Heart right ventricle (tissue), 16 donors: ENCODE measurements at regions not wholly inside any gene's neighbourhood (a gene's known extent, or its start where the extent isn't known, plus 50 kb on each side); places are given as distances from the start of the nearest gene placed in this dataset.

ENCODE experiments used
- ATAC-seq, 8 donors: fragments of 200-7000 bp; cut with Tn5 transposase; one replicate each; pipeline ENCODE4 v1.9.1; 2020; ENCODE audit warnings: mild to moderate bottlenecking in 8 of 8, moderate library complexity in 8 of 8, moderate number of reproducible peaks in 1 of 8
- DNase-seq, 2 donors: peaks; one replicate each; pipeline ENCODE4 v3.0.0-alpha.2; 2020
- H3K27ac ChIP-seq, 10 donors: fragments of 200-600 bp; sonication (generic) in 2 of 10; one replicate each; pipeline versions ENCODE4 v1.5.0 to v1.8.0; 2020 to 2022; ENCODE audit warnings: mild to moderate bottlenecking in 3 of 10
- H3K27me3 ChIP-seq, 7 donors: fragments of 200-600 bp; one replicate each; pipeline ENCODE4 v1.8.0; 2021 to 2022; ENCODE audit warnings: mild to moderate bottlenecking in 2 of 7
- H3K36me3 ChIP-seq, 9 donors: fragments of 200-600 bp; sonication (generic) in 1 of 9; one replicate each; pipeline versions ENCODE4 v1.5.0 to v1.8.0; 2020 to 2022; ENCODE audit warnings: mild to moderate bottlenecking in 2 of 9
- H3K4me1 ChIP-seq, 9 donors: fragments of 200-600 bp; sonication (generic) in 1 of 9; one replicate each; pipeline versions ENCODE4 v1.5.0 to v1.8.0; 2020 to 2022; ENCODE audit warnings: mild to moderate bottlenecking in 4 of 9
- H3K4me3 ChIP-seq, 10 donors: fragments of 200-600 bp; sonication (generic) in 2 of 10; one replicate each; pipeline versions ENCODE4 v1.5.0 to v1.8.0; 2020 to 2022; ENCODE audit warnings: mild to moderate bottlenecking in 7 of 10, moderate library complexity in 2 of 10
- H3K9me3 ChIP-seq, 11 donors: fragments of 200-600 bp in 10 of 11; sonication (generic) in 2 of 11; one replicate each; pipeline versions ENCODE4 v1.5.0 to v1.8.0; 2013 to 2022; ENCODE audit warnings: mild to moderate bottlenecking in 2 of 11, control low read depth in 1 of 11, moderate library complexity in 1 of 11
- whole genome bisulfite sequencing, 2 donors: extraction: QIAGEN DNeasy Blood & Tissue Kit; methylation state at CpG; one replicate each; pipeline ENCODE4 v1.1.7; 2013; ENCODE audit warnings: inconsistent platforms in 1 of 2; 5-methylcytosine and 5-hydroxymethylcytosine counted together
- intact Hi-C, 10 donors: fragments of 100-400 bp; cut with DNase I; formaldehyde crosslinking; loops; one replicate each; pipeline versions ENCODE4 v1.11.1 to v1.14.2; 2022
- TF ChIP-seq, protein P1 (sequence below), 9 donors: fragments of 200-600 bp; sonication (generic) in 2 of 9; IDR thresholded peaks; one replicate each; pipeline versions ENCODE4 v1.5.0 to v1.8.0; 2021 to 2022; ENCODE audit warnings: antibody characterized with exemption in 9 of 9, mild to moderate bottlenecking in 5 of 9, moderate library complexity in 1 of 9
- donor health status: Arrhythmogenic right ventricular cardiomyopathy.
- donor health status: ischemic (EF 13 %, LVEDD 7.1; RV severe dilation, severe dysfunction).
- donor health status: healthy with polysubstance abuse.
- donor health status: DM: no; HTN: yes; CAD: no.
- donor health status: DM: no; HTN: no; CAD: no.
- donor health status: ischemic (EF 25% LVEDD 6.9; RV normal size, moderate dysfunction).
- donor health status: ischemic (EF 25% LVEDD 5.7; RV mildly dilated, moderate dysfunction).
- donor health status: healthy.
- donor health status: DM: yes; HTN: yes; CAD: no.
- donor health status: Ischemic cardiomyopathy.
- donor health status: ischemic (EF 35%, LVEDD 5.7; RV mildly dilated, moderate dysfunction).
- donor health status: nonischemic (EF 11% LVEDD 7.7; RV severe dilation, severe dysfunction).
- donor health status: DM: yes; HTN: yes; CAD: no.
- donor health status: PGD.
- donor health status: ischemic (EF 29% LVEDD 5.4; RV normal size, mild dysfunction).
- donor health status: nonischemic (EF 23%, LVEDD 6.1; RV moderate dilation, normal function).

- Histone ChIP-seq H3K27ac (no peak overlapping the region), H3K27me3 (no peaks in the 10 kb centered on the region), H3K9me3 (peaks cover 0 to 4% (median 0%) of the 10 kb centered on the region in 11 donors), H3K4me1 (no peaks in the 10 kb centered on the region), H3K4me3 (no peak overlapping the region), H3K36me3 (no peaks in the 10 kb centered on the region)
- ATAC-seq (no peak), DNase-seq (no peak)
- TF ChIP-seq, protein P1, sequence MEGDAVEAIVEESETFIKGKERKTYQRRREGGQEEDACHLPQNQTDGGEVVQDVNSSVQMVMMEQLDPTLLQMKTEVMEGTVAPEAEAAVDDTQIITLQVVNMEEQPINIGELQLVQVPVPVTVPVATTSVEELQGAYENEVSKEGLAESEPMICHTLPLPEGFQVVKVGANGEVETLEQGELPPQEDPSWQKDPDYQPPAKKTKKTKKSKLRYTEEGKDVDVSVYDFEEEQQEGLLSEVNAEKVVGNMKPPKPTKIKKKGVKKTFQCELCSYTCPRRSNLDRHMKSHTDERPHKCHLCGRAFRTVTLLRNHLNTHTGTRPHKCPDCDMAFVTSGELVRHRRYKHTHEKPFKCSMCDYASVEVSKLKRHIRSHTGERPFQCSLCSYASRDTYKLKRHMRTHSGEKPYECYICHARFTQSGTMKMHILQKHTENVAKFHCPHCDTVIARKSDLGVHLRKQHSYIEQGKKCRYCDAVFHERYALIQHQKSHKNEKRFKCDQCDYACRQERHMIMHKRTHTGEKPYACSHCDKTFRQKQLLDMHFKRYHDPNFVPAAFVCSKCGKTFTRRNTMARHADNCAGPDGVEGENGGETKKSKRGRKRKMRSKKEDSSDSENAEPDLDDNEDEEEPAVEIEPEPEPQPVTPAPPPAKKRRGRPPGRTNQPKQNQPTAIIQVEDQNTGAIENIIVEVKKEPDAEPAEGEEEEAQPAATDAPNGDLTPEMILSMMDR (IDR thresholded peaks at IDR 0.05): no peak
- 80 to 92% methylated on average over 2 of the region's 2 CpGs for WGBS, 2 donors
- intact Hi-C loops: no loop called here
Measured at GRCh38 chr20:55584307-55584706, 421.0 kb downstream of the CBLN4 start.

DNA sequence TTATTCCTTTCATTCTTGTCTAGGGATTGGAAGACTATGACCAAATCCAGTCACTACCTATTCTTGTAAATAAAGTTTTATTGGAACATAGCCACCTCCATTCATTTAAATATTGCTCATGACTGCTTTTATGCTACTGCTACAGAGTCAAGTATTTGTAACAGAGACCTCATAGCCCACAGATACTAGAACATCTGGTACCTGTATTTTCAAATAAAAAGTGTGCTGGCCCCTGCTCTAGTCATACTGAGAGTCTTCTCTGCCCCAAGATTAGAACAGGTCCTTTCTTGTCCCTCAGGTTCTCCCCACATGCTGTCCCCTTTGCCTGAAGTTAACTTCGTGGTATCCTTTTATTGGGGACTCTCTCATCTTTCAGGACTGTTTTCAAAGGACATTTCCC, 422.3 kb downstream of the CBLN4 start:
- 68 to 85% methylated on average over 1 of the region's 1 CpG for WGBS, 2 donors
- H3K4me1 ChIP-seq: no peaks in the 10 kb centered on the region
- H3K9me3 ChIP-seq: peaks cover 0 to 4% (median 0%) of the 10 kb centered on the region in 11 donors
- H3K27me3 ChIP-seq: no peaks in the 10 kb centered on the region
- no peak overlapping the region for H3K4me3 ChIP-seq
- ATAC-seq (no peak), DNase-seq (no peak)
- TF ChIP-seq, protein P1 (IDR thresholded peaks at IDR 0.05): no peak
- H3K36me3 ChIP-seq: no peaks in the 10 kb centered on the region
- intact Hi-C loops: no loop called here
- no peak overlapping the region for H3K27ac ChIP-seq

DNA sequence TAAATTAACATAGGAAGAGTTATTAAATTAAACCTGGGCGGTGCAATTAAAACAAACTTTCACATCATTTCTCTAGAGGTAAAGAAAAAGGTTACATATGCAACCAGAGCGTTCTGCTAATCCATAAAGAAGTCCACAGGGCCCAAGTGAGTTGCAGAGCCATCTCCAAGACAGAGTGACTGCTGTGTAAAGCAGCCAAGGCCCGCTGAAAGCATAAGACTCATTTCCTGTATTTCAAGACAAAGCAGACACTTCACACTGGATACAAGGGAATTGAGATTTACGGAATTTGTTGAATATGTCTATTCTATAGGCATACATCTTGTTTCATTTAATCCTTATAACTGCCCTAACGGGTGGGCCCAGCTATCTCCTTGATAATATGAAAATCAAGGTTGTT, 422.8 kb downstream of the CBLN4 start:
- TF ChIP-seq, protein P1 (IDR thresholded peaks at IDR 0.05): no peak
- intact Hi-C loops: no loop called here

DNA sequence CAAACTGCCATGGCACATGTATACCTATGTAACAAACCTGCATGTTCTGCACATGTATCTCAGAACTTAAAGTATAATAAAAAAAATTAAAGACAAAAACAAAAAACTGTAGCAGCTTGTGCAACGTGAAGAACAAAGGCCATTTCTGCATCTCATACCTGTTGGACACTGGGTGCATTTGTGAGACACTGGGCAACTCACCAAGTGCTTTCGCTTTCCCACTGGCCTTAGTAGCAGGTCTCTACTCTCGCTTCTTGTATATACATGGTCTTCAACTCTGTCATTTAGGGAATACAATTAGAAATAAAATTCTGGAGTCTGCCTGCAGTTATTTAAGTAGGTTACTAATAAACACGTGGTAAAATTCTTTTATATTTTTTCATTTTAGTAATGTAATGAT, 423.8 kb downstream of the CBLN4 start:
- H3K27me3 ChIP-seq: no peaks in the 10 kb centered on the region
- H3K9me3 ChIP-seq: peaks cover 0 to 4% (median 0%) of the 10 kb centered on the region in 11 donors
- no peak overlapping the region for H3K27ac ChIP-seq
- ATAC-seq (no peak), DNase-seq (no peak)
- no peak overlapping the region for H3K4me3 ChIP-seq
- intact Hi-C loops: no loop called here
- 85% methylated on average over 4 of the region's 4 CpGs for WGBS, 2 donors
- TF ChIP-seq, protein P1 (IDR thresholded peaks at IDR 0.05): no peak
- no peaks in the 10 kb centered on the region for H3K36me3 ChIP-seq
- no peaks in the 10 kb centered on the region for H3K4me1 ChIP-seq

More for the DNA sequence above, 422.8 kb downstream of the CBLN4 start:
- H3K36me3 ChIP-seq: no peaks in the 10 kb centered on the region
- DNase-seq: no peak
- H3K4me3 ChIP-seq: no peak overlapping the region
- H3K9me3 ChIP-seq: peaks cover 0 to 4% (median 0%) of the 10 kb centered on the region in 11 donors
- no peak overlapping the region for H3K27ac ChIP-seq
- H3K4me1 ChIP-seq: no peaks in the 10 kb centered on the region
- H3K27me3 ChIP-seq: no peaks in the 10 kb centered on the region
- WGBS, 2 donors: 70 to 73% methylated on average over 5 of the region's 5 CpGs
- ATAC-seq: no peak
